NT2/D1 (cell line): ENCODE measurements at regions not wholly inside any gene's neighbourhood (a gene's known extent, or its start where the extent isn't known, plus 50 kb on each side); places are given as distances from the start of the nearest gene placed in this dataset.

ENCODE experiments used
- DNase-seq: peaks from one replicate; pipeline ENCODE4 v3.0.0-alpha.2; 2011; ENCODE audit warnings: low read depth, low spot score
- H3K27me3 ChIP-seq: 2 replicates; pipeline ENCODE4 v1.6.0; 2011; ENCODE audit warnings: mild to moderate bottlenecking; ENCODE audit not compliant: insufficient read length, insufficient read depth
- H3K36me3 ChIP-seq: 2 replicates; pipeline ENCODE4 v1.6.1; 2011; ENCODE audit warnings: mild to moderate bottlenecking, low read length, mixed read lengths; ENCODE audit not compliant: insufficient read depth, insufficient read length
- H3K4me1 ChIP-seq: 2 replicates; pipeline ENCODE4 v1.5.1; 2011; ENCODE audit not compliant: insufficient read depth, insufficient read length
- H3K4me3 ChIP-seq: 2 replicates; pipeline ENCODE4 v1.5.1; 2011; ENCODE audit warnings: low read depth; ENCODE audit not compliant: insufficient read length
- H3K9ac ChIP-seq: 2 replicates; pipeline ENCODE4 v1.6.0; 2011; ENCODE audit warnings: low read depth; ENCODE audit not compliant: insufficient read length
- H3K9me3 ChIP-seq: 2 replicates; pipeline ENCODE4 v1.5.1; 2011; ENCODE audit warnings: mild to moderate bottlenecking, low read length; ENCODE audit not compliant: insufficient read depth
- SUZ12 ChIP-seq: IDR thresholded peaks from 2 replicates; pipeline ENCODE4 v1.6.1; 2011; ENCODE audit not compliant: insufficient read length, insufficient read depth; ENCODE audit errors: extremely low read depth
- YY1 ChIP-seq: IDR thresholded peaks from 2 replicates; pipeline ENCODE4 v1.6.1; 2011; ENCODE audit not compliant: insufficient read length, insufficient read depth
- ZNF274 ChIP-seq: IDR thresholded peaks from 2 replicates; pipeline ENCODE4 v1.6.1; 2011; ENCODE audit warnings: mild to moderate bottlenecking, low read depth, low read length

DNA sequence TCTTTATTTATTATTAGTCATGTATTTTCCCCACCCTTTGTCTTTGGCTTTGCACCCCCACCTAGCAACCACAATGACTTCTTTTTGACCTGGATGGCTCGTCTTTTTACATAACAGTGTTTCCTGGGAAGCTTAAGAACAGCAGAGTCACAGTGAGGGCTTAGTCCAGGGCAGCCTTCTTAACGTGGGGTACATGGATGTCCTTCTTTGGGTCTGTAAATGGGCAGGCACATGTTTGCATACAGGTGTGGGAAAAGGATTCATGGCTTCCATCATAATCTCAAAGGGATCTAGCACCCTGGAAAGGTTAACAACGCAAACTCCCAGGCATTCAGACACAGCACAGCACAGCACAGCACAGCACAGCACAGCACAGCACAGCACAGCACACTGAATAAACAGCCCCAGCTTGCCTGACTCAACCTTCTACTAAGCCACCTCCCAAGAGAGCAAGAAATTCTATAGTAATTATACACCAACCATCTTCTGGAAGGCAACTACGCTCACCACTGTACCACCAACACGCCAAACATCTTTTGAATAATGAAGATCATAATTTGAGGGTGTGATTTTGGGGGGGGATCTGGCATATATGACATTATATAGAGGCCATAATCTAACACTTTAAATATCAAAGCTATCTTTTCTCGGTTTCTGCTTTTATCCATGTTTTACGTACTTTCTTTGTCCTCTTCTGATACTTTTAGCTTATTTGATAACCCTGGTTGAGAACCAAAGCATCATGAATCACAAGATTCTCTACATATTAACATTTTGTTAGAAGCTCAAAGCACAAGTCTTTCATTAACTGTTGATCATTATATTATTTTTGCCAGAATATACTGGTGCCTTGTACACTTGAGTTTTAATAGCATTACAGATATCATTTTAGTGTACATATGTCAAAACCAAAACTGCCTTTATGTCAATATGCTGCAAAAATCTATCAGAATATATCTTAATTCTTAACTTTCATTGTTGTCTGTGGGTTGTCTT, 177.2 kb upstream of the KLF14 start:
- DNase-seq, result peak; percentile 81
- no peak for TF ChIP-seq SUZ12
- Histone ChIP-seq H3K27me3 (no peaks in the 10 kb centered on the region), H3K4me3 (no peak overlapping the region), H3K9me3 (no peaks in the 10 kb centered on the region), H3K36me3 (peaks cover 4% of the 10 kb centered on the region), H3K9ac (no peak overlapping the region), H3K4me1 (peaks cover 6% of the 10 kb centered on the region)

- Histone ChIP-seq H3K9ac (no peak overlapping the region), H3K27me3 (no peaks in the 10 kb centered on the region), H3K36me3 (peaks cover 4% of the 10 kb centered on the region), H3K4me1 (peaks cover 9% of the 10 kb centered on the region), H3K4me3 (no peak overlapping the region), H3K9me3 (no peaks in the 10 kb centered on the region)
- DNase-seq, result no peak
- no peak for TF ChIP-seq ZNF274
- no peak for TF ChIP-seq YY1
- no peak for TF ChIP-seq SUZ12
Measured at GRCh38 chr7:130912082-130912861, 178.3 kb upstream of the KLF14 start.

DNA sequence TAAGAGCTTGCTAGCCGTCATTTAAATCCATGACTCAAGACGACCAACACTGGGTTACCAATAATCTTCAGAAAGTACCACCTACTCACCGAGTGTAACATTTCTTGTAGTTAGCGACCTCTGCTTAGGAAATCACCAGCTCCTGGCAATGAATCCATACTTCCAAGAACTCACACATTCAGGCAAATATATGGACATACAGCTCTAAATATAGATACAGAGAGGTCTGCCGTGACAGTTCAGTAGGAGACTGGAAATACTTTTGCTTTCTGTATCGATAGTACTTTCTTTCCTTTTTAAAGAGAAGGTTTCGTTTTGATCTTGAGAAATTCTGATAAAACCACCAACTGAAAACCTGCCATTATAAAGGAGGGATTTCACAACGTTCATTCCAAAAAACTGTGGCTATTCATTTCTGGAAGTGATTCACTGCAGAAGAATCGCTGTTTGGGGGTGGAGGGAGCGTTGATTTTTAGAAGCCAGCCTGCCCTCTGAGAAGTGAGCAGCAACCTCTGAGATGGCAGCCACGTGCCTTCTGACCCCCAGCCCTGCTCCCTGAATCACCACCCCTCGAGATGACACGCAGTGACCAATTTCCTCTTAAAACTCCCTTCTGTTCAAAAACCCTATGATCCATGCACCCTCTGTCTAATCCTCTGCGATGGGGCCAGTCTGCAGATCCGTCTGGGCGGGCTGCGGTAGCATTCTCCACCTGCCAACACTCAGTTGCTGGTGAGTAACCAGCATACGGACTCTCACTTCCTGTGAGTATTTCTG, 179.0 kb upstream of the KLF14 start:
- Histone ChIP-seq H3K4me1 (peaks cover 9% of the 10 kb centered on the region), H3K27me3 (no peaks in the 10 kb centered on the region), H3K9me3 (no peaks in the 10 kb centered on the region), H3K9ac (no peak overlapping the region), H3K4me3 (no peak overlapping the region), H3K36me3 (peaks cover 4% of the 10 kb centered on the region)
- TF ChIP-seq YY1 (no peak), ZNF274 (no peak), SUZ12 (no peak)
- DNase-seq, result no peak

DNA sequence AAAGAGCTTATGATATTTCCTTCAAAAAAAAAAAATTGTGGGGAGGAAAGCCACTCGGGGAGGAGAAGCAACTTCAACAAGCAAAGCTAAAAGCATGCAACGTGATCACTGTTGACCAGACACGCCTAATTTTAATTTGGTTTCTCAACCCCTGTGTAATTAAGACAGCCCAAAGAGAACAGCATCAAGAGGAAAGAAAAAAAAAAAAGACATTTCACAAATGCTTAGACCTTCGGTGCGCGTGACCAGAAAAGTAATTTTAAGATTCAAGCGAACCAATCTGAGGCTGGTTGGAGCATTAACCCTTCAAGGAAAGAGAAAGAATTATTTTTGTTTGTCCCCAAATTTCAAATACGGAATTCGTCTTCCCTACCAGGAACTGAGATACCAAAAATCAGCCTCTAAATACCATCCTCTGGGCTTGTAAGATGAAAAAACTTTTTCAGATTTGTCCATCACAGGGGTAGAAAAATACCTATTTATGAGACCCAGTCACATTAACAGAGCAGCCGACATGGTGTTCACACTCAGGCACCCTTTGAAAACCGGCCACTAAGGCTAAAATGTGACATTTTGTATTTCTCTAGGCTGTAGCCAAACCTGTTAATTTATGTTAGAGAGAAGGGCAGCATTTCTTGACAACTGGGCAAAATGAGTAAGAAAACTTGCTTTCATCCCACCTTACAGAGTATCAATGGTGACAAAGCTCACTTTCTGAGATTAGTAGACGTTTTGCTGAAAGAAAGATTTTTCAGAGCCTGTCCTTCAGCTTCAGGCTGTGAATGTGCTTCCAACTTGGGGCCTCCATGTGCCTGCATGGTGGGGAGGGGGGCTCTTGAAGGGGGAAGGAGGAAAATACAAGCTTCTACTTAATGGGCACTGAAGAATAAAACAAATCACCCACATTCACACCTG, 179.9 kb upstream of the KLF14 start:
- Histone ChIP-seq H3K9me3 (no peaks in the 10 kb centered on the region), H3K4me1 (peaks cover 9% of the 10 kb centered on the region), H3K36me3 (peaks cover 4% of the 10 kb centered on the region), H3K4me3 (no peak overlapping the region), H3K9ac (no peak overlapping the region), H3K27me3 (no peaks in the 10 kb centered on the region)
- no peak for TF ChIP-seq ZNF274
- TF ChIP-seq YY1, result no peak
- TF ChIP-seq SUZ12, result no peak
- no peak for DNase-seq

DNA sequence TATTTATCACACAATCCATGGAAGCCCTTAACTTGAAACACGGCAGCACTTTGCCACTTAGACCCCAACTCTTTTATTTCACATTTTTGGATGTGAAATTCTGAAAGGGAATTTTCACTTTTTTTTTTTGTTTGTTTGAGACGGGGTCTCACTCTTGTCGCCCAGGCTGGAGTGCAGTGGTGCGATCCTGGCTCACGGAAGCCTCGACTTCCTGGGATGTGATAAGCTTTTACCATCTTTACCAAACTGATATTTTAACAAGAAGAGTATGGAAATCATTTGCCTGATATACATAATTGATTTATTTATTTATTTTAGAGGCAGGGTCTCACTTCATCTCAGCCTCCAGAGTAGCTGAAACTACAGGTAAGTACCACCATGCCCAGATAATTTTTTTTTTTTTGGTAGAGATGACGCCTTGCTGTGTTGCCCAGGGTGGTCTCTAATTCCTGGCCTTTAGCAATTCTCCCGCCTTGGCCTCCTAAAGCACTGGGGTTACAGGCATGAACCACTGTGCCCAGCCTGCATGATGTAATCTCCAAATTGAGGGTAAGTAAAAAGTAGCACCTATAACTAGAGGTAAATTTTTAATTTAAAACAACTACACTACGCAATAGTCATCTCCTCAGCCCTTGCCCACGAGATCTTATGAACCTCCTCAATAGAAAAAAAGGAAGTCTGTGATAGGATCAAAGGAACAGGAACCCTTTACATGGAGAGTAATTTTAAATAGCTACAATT, 180.7 kb upstream of the KLF14 start:
- Histone ChIP-seq H3K27me3 (no peaks in the 10 kb centered on the region), H3K4me1 (peaks cover 4% of the 10 kb centered on the region), H3K36me3 (no peaks in the 10 kb centered on the region), H3K4me3 (no peak overlapping the region), H3K9me3 (no peaks in the 10 kb centered on the region), H3K9ac (no peak overlapping the region)
- TF ChIP-seq SUZ12 (no peak), ZNF274 (no peak), YY1 (no peak)
- DNase-seq, result no peak

- H3K27me3 ChIP-seq, result no peaks in the 10 kb centered on the region
- no peak overlapping the region for H3K9ac ChIP-seq
- H3K9me3 ChIP-seq, result no peaks in the 10 kb centered on the region
- no peaks in the 10 kb centered on the region for H3K36me3 ChIP-seq
- no peak for DNase-seq
- TF ChIP-seq SUZ12 (no peak), YY1 (no peak), ZNF274 (no peak)
- H3K4me1 ChIP-seq, result peaks cover 3% of the 10 kb centered on the region
- H3K4me3 ChIP-seq, result no peak overlapping the region
Measured at GRCh38 chr7:130917669-130918128, 183.7 kb upstream of the KLF14 start.
